ENCODE measurements at regions not wholly inside any gene's neighbourhood (a gene's known extent, or its start where the extent isn't known, plus 50 kb on each side); places are given as distances from the start of the nearest gene placed in this dataset.

- WGBS, 4 donors: 0 to 9% (median 4%) methylated on average over 3 to 65 of the region's 68 CpGs
- Histone ChIP-seq H3K27me3 (peaks cover 14% of the 10 kb centered on the region), H3K4me1 (replicated peaks in 1 of 2) (peaks cover 11 to 21% of the 10 kb centered on the region in 2 donors), H3K9me3 (replicated peaks in 1 of 3) (no peaks in the 10 kb centered on the region), H3K36me3 (replicated peaks in 1 of 2) (no peaks in the 10 kb centered on the region), H3K4me3 (peak overlapping the region in 1 of 4 donors; percentile 66), H3K27ac (peak overlapping the region in 4 of 5 donors; percentile 54 to 84 (median 74))
- intact Hi-C loops (cut with DNase I): no loop called here
- TF ChIP-seq, protein P1, sequence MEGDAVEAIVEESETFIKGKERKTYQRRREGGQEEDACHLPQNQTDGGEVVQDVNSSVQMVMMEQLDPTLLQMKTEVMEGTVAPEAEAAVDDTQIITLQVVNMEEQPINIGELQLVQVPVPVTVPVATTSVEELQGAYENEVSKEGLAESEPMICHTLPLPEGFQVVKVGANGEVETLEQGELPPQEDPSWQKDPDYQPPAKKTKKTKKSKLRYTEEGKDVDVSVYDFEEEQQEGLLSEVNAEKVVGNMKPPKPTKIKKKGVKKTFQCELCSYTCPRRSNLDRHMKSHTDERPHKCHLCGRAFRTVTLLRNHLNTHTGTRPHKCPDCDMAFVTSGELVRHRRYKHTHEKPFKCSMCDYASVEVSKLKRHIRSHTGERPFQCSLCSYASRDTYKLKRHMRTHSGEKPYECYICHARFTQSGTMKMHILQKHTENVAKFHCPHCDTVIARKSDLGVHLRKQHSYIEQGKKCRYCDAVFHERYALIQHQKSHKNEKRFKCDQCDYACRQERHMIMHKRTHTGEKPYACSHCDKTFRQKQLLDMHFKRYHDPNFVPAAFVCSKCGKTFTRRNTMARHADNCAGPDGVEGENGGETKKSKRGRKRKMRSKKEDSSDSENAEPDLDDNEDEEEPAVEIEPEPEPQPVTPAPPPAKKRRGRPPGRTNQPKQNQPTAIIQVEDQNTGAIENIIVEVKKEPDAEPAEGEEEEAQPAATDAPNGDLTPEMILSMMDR (IDR thresholded peaks at IDR 0.05): peak in 3 of 6 experiments; percentile 48 to 75 (median 65)
- TF ChIP-seq POLR2A (IDR thresholded peaks at IDR 0.05): peak in 1 of 2 donors; percentile 41
- peak in 2 of 7 donors; percentile 27 to 50 for DNase-seq
Measured at GRCh38 chrX:40158036-40158706, 60.4 kb upstream of the BCOR start.

GRCh38 chrX:40157228-40158035 lies 59.7 kb upstream of the BCOR start:
- H3K4me3 ChIP-seq: peak overlapping the region in 1 of 4 donors; percentile 66
- H3K4me1 ChIP-seq (replicated peaks in 1 of 2): peaks cover 11 to 21% of the 10 kb centered on the region in 2 donors

DNA sequence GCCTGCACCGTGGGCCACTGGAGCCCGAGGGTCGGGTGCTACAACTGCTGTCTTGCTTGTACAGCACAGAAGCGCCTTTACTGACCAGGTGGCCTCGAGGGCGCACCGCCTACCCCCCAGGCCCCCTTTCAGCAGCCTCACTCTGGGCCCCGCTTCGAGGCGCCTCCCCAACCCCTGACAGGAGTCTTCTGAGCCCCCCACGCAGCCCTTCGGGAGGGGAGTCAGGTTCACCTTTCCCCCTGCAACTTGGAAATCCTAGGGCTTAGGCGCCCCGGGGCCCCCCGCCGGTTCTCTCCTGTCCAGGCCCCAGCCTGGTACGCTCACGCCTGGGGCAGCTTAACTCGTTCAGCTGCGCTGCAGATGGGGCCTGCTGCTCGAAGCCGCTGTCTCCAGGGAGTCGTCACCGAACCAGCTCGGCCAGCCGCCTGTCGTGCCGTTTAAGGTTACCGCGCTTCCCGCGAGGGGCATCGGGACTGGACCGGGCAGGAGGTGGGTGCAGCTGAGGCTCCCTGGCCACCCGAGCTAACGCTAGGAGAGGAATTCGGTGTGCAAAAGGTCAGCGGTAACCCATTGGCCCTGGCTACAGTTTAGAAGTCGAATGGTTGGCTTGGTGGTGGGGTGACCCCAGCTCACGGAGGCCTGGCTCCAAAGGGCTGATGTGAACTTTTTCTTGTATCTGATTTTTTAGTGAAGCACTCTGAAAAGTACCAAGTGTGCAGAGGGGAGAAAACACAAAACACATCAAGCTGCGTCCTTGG lies 58.9 kb upstream of the BCOR start:
- WGBS, 4 donors: 55 to 97% (median 88%) methylated on average over 6 to 41 of the region's 41 CpGs
- peaks cover 24% of the 10 kb centered on the region for H3K27me3 ChIP-seq
- no peak for TF ChIP-seq POLR2A (IDR thresholded peaks at IDR 0.05)
- TF ChIP-seq, protein P1 (IDR thresholded peaks at IDR 0.05): no peak
- no peak overlapping the region for H3K4me3 ChIP-seq
- intact Hi-C loops (cut with DNase I): no loop called here
- DNase-seq: peak in 1 of 7 donors; percentile 50
- no peaks in the 10 kb centered on the region for H3K9me3 ChIP-seq (replicated peaks in 1 of 3)
- H3K36me3 ChIP-seq (replicated peaks in 1 of 2): no peaks in the 10 kb centered on the region
- H3K4me1 ChIP-seq (replicated peaks in 1 of 2): peaks cover 11 to 21% of the 10 kb centered on the region in 2 donors
- H3K27ac ChIP-seq: peak overlapping the region in 1 of 5 donors; percentile 92

More at GRCh38 chrX:40157228-40158035, 59.7 kb upstream of the BCOR start:
- TF ChIP-seq POLR2A (IDR thresholded peaks at IDR 0.05): no peak
- TF ChIP-seq, protein P1 (IDR thresholded peaks at IDR 0.05): no peak
- no peak for DNase-seq
- Histone ChIP-seq H3K9me3 (replicated peaks in 1 of 3) (no peaks in the 10 kb centered on the region), H3K36me3 (replicated peaks in 1 of 2) (no peaks in the 10 kb centered on the region), H3K27me3 (peaks cover 22% of the 10 kb centered on the region), H3K27ac (peak overlapping the region in 4 of 5 donors; percentile 54 to 84 (median 74))
- WGBS, 4 donors: 45 to 80% (median 69%) methylated on average over 10 to 15 of the region's 15 CpGs
- intact Hi-C loops (cut with DNase I): no loop called here

All from adrenal gland (tissue), 9 donors.